Stimulated activated CD4-positive, alpha-beta T cell treated with anti-CD3 and anti-CD28 coated beads, Interleukin-2, amount 100 ng/mL, for 48 hours (primary cell): ENCODE measurements at regions not wholly inside any gene's neighbourhood (a gene's known extent, or its start where the extent isn't known, plus 50 kb on each side); places are given as distances from the start of the nearest gene placed in this dataset.

Experiments
- DNase-seq, 2 donors: peaks; one replicate each; pipeline ENCODE4 v3.0.0-alpha.2; 2020

GRCh38 chr2:198698230-198698629 is 759.5 kb downstream of the SATB2 start:
- DNase-seq: no peak

DNA sequence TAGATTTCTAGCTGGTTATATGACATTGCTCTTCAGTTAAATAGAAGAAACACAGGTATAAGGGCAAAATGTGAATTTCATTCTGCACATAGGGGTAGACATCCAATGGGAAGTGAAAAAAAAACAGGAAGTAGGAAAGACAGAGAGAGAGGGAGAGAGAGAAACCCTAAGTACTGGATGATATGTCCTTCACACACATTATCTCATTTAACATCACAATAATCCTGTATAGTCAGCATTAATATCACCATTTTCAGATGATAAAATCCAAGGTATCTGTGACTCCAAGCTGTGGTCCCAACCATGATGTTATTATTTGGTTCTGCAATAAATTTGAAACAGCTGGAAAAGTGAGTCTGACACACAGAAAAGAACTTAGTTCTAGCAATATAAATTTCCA is 759.9 kb downstream of the SATB2 start:
- no peak for DNase-seq

GRCh38 chr2:198697218-198697617 is 760.5 kb downstream of the SATB2 start:
- DNase-seq: no peak

GRCh38 chr2:198695879-198696278 is 761.9 kb downstream of the SATB2 start:
- no peak for DNase-seq

- DNase-seq: no peak
Observed at GRCh38 chr2:198692907-198693510, 764.7 kb downstream of the SATB2 start.

- no peak for DNase-seq
Observed at GRCh38 chr2:198691236-198691635, 766.5 kb downstream of the SATB2 start.

DNA sequence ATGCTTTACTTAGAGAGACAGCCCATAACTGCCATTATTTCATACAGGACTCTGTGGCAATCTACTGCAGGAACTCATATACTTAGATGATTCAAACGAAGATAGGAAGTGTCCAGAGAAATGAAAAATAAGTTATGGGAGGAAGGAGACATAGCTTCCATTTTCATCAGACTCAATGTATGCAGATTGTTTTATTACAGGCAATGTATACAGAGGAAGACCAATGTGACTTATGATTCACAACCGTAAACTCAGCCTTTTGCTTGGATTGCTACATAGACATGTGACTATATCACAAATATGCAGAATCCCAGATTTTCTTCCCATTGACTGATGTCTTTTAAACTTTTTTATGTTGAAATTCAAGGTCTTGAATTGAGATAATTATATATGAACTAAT is 793.4 kb downstream of the SATB2 start:
- no peak for DNase-seq

DNA sequence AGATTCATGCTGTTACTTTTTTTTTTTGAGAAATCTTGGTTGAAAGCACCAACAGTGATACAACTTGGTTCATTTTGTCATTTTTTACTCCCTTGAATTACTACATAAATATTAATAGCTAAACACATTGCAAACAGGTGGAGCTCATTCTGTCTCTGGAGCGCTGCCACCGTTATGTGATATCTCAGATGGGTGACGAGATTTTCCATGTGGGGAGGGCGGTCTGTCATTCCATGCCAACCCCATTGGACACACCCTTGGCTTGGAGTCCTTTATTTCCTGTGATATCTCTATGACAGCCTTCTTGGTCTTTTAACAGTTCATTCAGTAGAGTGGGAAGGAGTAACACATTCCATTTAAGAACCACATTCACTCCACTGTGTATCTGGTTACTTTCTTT is 794.8 kb downstream of the SATB2 start:
- DNase-seq: no peak

GRCh38 chr2:198660501-198660900 is 797.2 kb downstream of the SATB2 start:
- no peak for DNase-seq

GRCh38 chr2:198659096-198659870 is 798.5 kb downstream of the SATB2 start:
- no peak for DNase-seq

DNA sequence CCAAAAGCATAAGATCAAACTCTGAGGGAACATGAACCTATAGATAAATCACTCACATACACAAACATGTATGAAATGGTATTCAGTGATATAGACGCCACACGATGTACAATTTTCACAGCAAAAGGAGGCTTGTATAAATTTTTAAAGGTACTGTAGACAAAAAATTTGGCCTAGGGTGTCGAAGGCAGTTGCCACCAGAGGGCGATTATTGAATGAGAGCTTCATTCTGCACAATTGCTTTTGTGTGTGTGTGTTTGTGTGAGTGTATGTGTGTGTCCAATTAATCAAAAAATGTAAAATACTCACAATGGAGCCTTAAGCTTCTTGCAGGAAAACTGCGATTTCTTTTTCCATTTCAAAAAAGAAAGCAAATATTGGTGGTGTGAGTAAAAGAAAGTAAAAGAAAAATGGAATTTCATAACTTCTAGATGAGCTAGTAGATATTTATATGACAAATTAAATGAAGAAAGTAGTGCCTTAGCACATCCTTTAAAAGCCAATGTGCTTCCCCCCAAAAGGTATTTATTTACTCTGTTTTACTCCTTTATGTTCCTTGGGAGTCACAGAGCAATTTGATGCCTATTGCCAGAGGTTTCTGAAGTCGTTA is 800.1 kb downstream of the SATB2 start:
- no peak for DNase-seq

DNA sequence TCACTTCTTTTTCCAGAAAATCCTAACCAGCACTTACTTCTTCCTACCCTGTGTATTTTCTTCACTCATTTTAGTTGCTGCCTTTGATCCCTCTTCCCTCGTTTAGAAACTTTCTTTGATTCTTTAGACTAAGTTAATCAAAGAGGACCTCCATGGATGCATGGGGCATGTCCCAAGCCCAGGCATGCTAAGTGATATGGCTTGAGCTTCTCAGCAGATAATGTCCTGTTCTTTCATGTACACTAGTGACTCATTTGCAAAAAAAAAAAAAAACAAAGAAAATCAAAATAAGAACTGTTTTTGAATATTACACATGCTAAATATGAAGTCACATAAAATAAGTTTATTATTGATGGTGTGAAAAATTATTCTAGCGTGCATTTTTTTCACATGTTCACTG is 800.9 kb downstream of the SATB2 start:
- no peak for DNase-seq

- no peak for DNase-seq
Observed at GRCh38 chr2:198654646-198655045, 803.1 kb downstream of the SATB2 start.

- DNase-seq: no peak
Observed at GRCh38 chr2:198653311-198653710, 804.4 kb downstream of the SATB2 start.

GRCh38 chr2:198652461-198652860 is 805.3 kb downstream of the SATB2 start:
- DNase-seq: no peak

DNA sequence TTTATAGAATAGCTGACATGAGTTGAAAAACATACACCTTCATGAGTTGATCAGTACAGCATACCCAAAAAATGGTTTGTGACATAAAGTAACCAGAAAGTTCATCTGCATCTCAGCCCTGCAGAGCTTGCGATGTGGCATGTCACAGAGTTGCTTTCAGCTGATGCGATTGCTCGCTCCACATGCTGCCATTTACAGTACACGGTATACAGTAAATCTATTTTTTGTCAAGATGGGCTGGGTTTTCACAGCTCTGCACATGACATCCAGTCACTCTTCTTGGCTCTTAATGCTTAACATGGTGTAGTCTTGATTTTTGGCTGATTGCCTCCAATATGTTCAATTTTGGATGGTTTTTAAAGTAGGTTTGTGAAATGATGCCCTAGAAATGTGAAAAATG is 811.9 kb downstream of the SATB2 start:
- DNase-seq: no peak

DNA sequence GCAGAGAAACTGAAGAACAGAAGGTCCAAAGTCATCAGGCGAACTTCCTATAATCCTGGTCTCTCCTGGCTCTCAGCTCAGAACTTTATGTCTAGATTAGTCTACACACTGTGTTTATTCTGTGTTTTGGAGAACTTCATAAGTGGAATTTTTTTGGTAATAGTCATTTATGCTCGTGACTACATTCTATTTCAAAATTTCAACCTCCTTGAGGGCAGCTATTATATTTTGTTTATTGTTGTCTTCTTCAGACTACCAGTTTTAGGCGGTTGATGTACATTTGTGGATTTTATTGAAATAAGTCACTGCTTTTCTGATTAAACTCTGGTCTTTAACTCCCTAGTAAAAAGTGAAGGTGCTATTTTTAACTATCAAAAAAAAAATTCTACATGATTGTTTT is 816.6 kb downstream of the SATB2 start:
- DNase-seq: no peak

DNA sequence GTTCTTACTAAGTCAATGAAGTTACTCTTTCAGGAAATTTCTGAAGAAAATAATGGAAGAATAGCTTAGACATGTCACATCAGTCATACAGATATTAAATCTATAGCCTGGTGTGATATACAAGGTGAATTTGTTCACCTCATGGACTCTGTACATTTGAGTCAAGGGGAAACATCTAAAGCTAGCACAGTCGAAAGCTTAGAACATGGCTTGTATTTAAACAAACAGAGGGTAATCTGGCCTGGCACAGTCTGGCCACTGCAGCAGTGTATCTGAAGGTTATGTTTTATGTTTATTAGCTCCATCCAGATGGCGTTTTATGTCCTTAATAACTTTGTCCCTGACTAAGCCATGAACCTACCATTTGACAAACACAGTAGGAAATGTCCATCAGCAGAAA is 817.3 kb downstream of the SATB2 start:
- DNase-seq: no peak

- DNase-seq: no peak
Observed at GRCh38 chr2:198639580-198639979, 818.2 kb downstream of the SATB2 start.

GRCh38 chr2:198638577-198638976 is 819.2 kb downstream of the SATB2 start:
- no peak for DNase-seq

GRCh38 chr2:198630384-198630783 is 826.0 kb downstream of the PLCL1 start:
- DNase-seq: no peak

DNA sequence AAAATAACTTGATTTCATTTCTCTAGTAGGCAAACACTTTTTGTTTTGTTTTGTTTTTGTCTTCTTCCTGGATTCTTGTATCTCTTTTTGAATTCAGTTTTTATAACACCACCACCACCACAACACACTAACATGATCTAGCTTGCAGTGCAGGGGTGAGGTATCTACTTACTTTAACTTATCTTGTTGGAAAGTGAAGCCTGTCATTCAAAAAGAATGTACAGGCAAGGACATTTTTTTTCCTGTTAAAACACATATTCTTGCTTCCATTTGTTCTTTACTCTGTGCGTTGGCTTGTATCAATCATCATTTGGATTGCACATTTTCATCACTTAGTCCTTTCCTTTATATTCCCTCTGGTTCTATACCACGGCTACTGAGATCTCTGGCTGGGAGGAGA is 824.2 kb downstream of the PLCL1 start:
- no peak for DNase-seq

DNA sequence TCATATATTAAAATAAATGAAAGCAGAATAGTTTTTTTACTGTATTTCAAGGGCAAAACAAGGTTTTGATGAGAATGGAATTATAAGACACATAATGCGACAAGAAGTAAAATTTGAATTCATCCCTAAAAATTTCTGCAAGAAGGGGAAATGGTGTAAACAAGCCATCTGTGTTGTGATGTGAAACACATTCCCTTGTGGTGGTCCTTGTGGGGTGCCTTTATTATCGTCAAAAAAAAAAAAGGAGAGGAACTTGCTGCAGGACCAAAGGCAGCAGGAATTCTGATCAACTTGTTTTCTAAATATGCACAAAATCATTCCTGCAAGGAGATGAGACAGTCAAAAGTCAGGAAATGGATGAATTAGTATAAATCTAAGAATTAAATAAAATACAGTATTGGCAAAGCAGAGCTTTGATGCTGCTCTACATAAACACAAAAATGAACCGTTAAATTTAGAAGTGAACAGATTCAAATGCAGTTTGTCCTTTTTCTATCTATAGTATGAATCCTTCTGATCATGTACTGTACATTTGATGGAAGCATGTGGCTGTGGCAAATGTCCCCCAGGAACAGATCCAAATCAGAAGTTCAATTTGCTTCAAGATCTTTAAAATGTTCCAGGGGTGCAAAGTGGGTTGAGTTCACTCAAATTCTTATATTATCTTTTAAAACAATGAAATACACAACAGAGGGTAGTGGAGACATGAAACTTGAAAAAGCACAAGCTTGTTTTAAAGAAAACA is 818.8 kb downstream of the PLCL1 start:
- DNase-seq: no peak

GRCh38 chr2:198615972-198616371 is 811.6 kb downstream of the PLCL1 start:
- no peak for DNase-seq
